Astrocyte (in vitro differentiated cells and primary cell): ENCODE measurements at regions not wholly inside any gene's neighbourhood (a gene's known extent, or its start where the extent isn't known, plus 50 kb on each side); places are given as distances from the start of the nearest gene placed in this dataset.

ENCODE experiments used
- DNase-seq: peaks from one replicate; pipeline ENCODE4 v3.0.0-alpha.2; 2010; ENCODE audit warnings: low read depth
- FAIRE-seq: peaks from 2 replicates; lab custom pipeline; 2011; peaks lifted over from hg19 to GRCh38; lab: Jason Lieb, UNC
- H2AFZ ChIP-seq: 2 replicates; pipeline ENCODE4 v1.6.0; 2012; ENCODE audit warnings: low read depth, low read length, inconsistent platforms
- H3K27ac ChIP-seq: 2 replicates; pipeline ENCODE4 v1.5.1; 2011; ENCODE audit warnings: low read depth, low read length, inconsistent platforms
- H3K27me3 ChIP-seq: 2 replicates; pipeline ENCODE4 v1.6.0; 2011; ENCODE audit warnings: low read length, inconsistent platforms; ENCODE audit not compliant: insufficient read depth
- H3K36me3 ChIP-seq: 2 replicates; pipeline ENCODE4 v1.5.1; 2011; ENCODE audit warnings: low read length, inconsistent platforms; ENCODE audit not compliant: insufficient read depth
- H3K4me1 ChIP-seq: 2 replicates; pipeline ENCODE4 v1.5.1; 2011; ENCODE audit warnings: low read length, inconsistent platforms; ENCODE audit not compliant: insufficient read depth
- H3K4me2 ChIP-seq: 2 replicates; pipeline ENCODE4 v1.6.0; 2012; ENCODE audit warnings: low read length, inconsistent platforms
- H3K4me3 ChIP-seq: 2 replicates; pipeline ENCODE4 v1.5.1; 2011; ENCODE audit warnings: low read depth, mild to moderate bottlenecking, low read length, inconsistent platforms; ENCODE audit not compliant: insufficient read depth
- H3K79me2 ChIP-seq: 2 replicates; pipeline ENCODE4 v1.6.0; 2012; ENCODE audit warnings: mild to moderate bottlenecking, low read length, inconsistent platforms; ENCODE audit not compliant: insufficient read depth
- H3K9ac ChIP-seq: 2 replicates; pipeline ENCODE4 v1.6.0; 2012; ENCODE audit warnings: mild to moderate bottlenecking, low read length, inconsistent platforms
- H3K9me3 ChIP-seq: 2 replicates; pipeline ENCODE4 v1.5.1; 2012; ENCODE audit warnings: low read depth, mild to moderate bottlenecking, low read length, inconsistent platforms; ENCODE audit not compliant: insufficient read depth
- H4K20me1 ChIP-seq: 2 replicates; pipeline ENCODE4 v1.6.0; 2012; ENCODE audit warnings: low read length, inconsistent platforms; ENCODE audit not compliant: insufficient read depth
- H3K27ac Mint-ChIP-seq: one replicate; pipeline ENCODE4 v1.8.0; 2021; ENCODE audit warnings: mild to moderate bottlenecking, mixed read lengths; ENCODE audit not compliant: unreplicated experiment
- H3K27me3 Mint-ChIP-seq: one replicate; pipeline ENCODE4 v1.8.0; 2021; ENCODE audit warnings: low read depth, mixed read lengths; ENCODE audit not compliant: unreplicated experiment
- H3K36me3 Mint-ChIP-seq: one replicate; pipeline ENCODE4 v1.8.0; 2021; ENCODE audit warnings: low read depth, mixed read lengths; ENCODE audit not compliant: unreplicated experiment
- H3K4me1 Mint-ChIP-seq: one replicate; pipeline ENCODE4 v1.8.0; 2021; ENCODE audit warnings: low read depth, mixed read lengths; ENCODE audit not compliant: unreplicated experiment
- H3K4me3 Mint-ChIP-seq: one replicate; pipeline ENCODE4 v1.8.0; 2021; ENCODE audit warnings: mild to moderate bottlenecking, moderate library complexity, mixed read lengths; ENCODE audit not compliant: unreplicated experiment
- H3K9me3 Mint-ChIP-seq: one replicate; pipeline ENCODE4 v1.8.0; 2021; ENCODE audit warnings: mild to moderate bottlenecking, mixed read lengths; ENCODE audit not compliant: unreplicated experiment
- CTCF ChIP-seq: IDR thresholded peaks from 2 replicates; pipeline ENCODE4 v1.5.1; 2011; ENCODE audit warnings: low read depth, mild to moderate bottlenecking, inconsistent platforms, low read length, moderate library complexity; ENCODE audit not compliant: insufficient read depth
- EZH2 ChIP-seq: IDR thresholded peaks from 2 replicates; pipeline ENCODE4 v1.6.1; 2012; ENCODE audit warnings: mild to moderate bottlenecking, low read length, inconsistent platforms; ENCODE audit not compliant: insufficient read depth

- Mint-ChIP-seq H3K27me3 (peaks cover 28% of the 10 kb centered on the region), H3K4me3 (no peak overlapping the region), H3K9me3 (no peaks in the 10 kb centered on the region), H3K4me1 (no peaks in the 10 kb centered on the region), H3K36me3 (no peaks in the 10 kb centered on the region), H3K27ac (no peak overlapping the region)
- Histone ChIP-seq H2AFZ (no peak overlapping the region), H3K4me2 (no peak overlapping the region), H3K9ac (no peak overlapping the region), H3K79me2 (no peaks in the 10 kb centered on the region), H3K36me3 (no peaks in the 10 kb centered on the region), H3K9me3 (peaks cover 4% of the 10 kb centered on the region), H4K20me1 (no peaks in the 10 kb centered on the region), H3K4me1 (no peaks in the 10 kb centered on the region), H3K27me3 (no peaks in the 10 kb centered on the region), H3K27ac (no peak overlapping the region), H3K4me3 (no peak overlapping the region)
- TF ChIP-seq CTCF: no peak
- no peak for TF ChIP-seq EZH2
- no peak for DNase-seq
- no peak for FAIRE-seq
Observed at GRCh38 chr10:128432423-128432822, 306.2 kb upstream of the MKI67 start.

DNA sequence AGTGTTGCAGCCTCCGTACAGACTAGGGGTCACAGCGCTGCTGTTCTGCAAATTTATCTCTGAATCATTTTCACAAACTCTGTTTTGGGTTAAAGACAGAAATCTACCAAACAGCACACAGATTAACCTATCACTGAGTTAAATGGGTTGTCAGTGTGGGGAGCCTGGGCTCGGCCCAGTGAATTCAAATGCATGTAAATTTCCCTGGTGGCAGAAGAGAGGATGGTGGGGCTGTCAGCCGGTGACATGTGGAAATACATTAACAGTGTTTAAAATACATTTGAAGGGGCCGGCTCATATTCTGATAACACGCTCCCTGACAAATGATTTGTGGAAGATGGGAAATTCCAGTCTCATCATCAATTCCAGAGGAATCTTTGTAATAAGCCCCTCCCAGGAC lies 309.6 kb upstream of the MKI67 start:
- no peak overlapping the region for H3K4me2 ChIP-seq
- no peaks in the 10 kb centered on the region for H3K27me3 ChIP-seq
- no peak overlapping the region for H2AFZ ChIP-seq
- Mint-ChIP-seq H3K27ac (no peak overlapping the region), H3K9me3 (no peaks in the 10 kb centered on the region), H3K27me3 (peaks cover 26% of the 10 kb centered on the region), H3K4me1 (no peaks in the 10 kb centered on the region), H3K36me3 (no peaks in the 10 kb centered on the region), H3K4me3 (no peak overlapping the region)
- TF ChIP-seq EZH2 (no peak), CTCF (no peak)
- H3K9ac ChIP-seq: no peak overlapping the region
- H3K36me3 ChIP-seq: no peaks in the 10 kb centered on the region
- H3K27ac ChIP-seq: no peak overlapping the region
- no peaks in the 10 kb centered on the region for H3K4me1 ChIP-seq
- no peak overlapping the region for H3K4me3 ChIP-seq
- FAIRE-seq (no peak), DNase-seq (no peak)
- no peaks in the 10 kb centered on the region for H4K20me1 ChIP-seq
- no peaks in the 10 kb centered on the region for H3K79me2 ChIP-seq
- H3K9me3 ChIP-seq: peaks cover 11% of the 10 kb centered on the region

DNA sequence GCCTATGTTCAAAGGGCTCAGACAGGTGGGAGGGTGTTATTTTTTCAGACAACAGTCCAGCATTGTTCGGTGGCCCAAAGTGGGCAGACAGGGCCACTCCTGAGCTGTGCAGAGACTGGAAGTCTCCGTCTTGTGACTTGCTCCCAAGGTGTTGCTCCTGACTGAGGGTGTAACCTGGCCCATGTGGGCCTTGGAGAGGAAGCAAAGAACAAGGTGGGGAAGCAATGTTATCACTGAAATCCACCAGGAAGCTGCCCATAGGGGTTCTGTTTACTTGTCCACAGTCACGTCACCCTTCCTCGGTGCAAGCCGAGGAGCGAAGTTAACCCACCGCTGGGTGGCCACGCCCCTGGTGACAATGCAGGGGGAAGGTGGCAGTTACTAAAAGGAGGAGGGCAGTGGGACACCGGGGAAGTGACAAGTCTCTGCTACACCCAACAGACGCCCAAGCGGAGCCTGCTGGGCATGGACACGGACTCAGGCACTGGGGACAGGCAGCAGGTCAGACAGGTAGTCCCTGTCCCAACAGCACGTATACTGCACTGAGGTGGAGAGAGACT lies 311.6 kb upstream of the MKI67 start:
- no peak for FAIRE-seq
- H3K9me3 ChIP-seq: peaks cover 11% of the 10 kb centered on the region
- Mint-ChIP-seq H3K9me3 (no peaks in the 10 kb centered on the region), H3K4me1 (no peaks in the 10 kb centered on the region), H3K27me3 (peaks cover 19% of the 10 kb centered on the region), H3K36me3 (no peaks in the 10 kb centered on the region), H3K4me3 (no peak overlapping the region), H3K27ac (no peak overlapping the region)
- no peak overlapping the region for H3K27ac ChIP-seq
- no peaks in the 10 kb centered on the region for H4K20me1 ChIP-seq
- H3K27me3 ChIP-seq: no peaks in the 10 kb centered on the region
- no peak overlapping the region for H3K4me3 ChIP-seq
- TF ChIP-seq CTCF: no peak
- TF ChIP-seq EZH2: no peak
- no peak overlapping the region for H3K9ac ChIP-seq
- no peaks in the 10 kb centered on the region for H3K79me2 ChIP-seq
- no peak overlapping the region for H3K4me2 ChIP-seq
- H2AFZ ChIP-seq: no peak overlapping the region
- no peak for DNase-seq
- H3K4me1 ChIP-seq: no peaks in the 10 kb centered on the region
- H3K36me3 ChIP-seq: no peaks in the 10 kb centered on the region
